A172 (cell line): ENCODE measurements at regions not wholly inside any gene's neighbourhood (a gene's known extent, or its start where the extent isn't known, plus 50 kb on each side); places are given as distances from the start of the nearest gene placed in this dataset.

Experiments
- DNase-seq: peaks from one replicate; pipeline ENCODE4 v3.0.0-alpha.2; 2015; ENCODE audit warnings: low spot score

- DNase-seq: no peak
These were observed 538.0 kb upstream of the PLXNA2 start for GRCh38 chr1:208782186-208782585.

- DNase-seq: no peak
These were observed 541.4 kb upstream of the PLXNA2 start for GRCh38 chr1:208785629-208786028.

- DNase-seq: no peak
These were observed 543.0 kb upstream of the PLXNA2 start for GRCh38 chr1:208787219-208787618.

GRCh38 chr1:208788013-208788540 is 543.9 kb upstream of the PLXNA2 start:
- no peak for DNase-seq

- peak; percentile 32 for DNase-seq
These were observed 547.3 kb upstream of the PLXNA2 start for GRCh38 chr1:208791456-208791855.

- DNase-seq: no peak
These were observed 549.7 kb upstream of the PLXNA2 start for GRCh38 chr1:208793861-208794345.

- DNase-seq: no peak
These were observed 555.0 kb upstream of the PLXNA2 start for GRCh38 chr1:208799186-208799585.

GRCh38 chr1:208803011-208803811 is 559.0 kb upstream of the PLXNA2 start:
- DNase-seq: no peak

- DNase-seq: peak; percentile 74
These were observed 563.4 kb upstream of the PLXNA2 start for GRCh38 chr1:208807446-208808127.

- DNase-seq: no peak
These were observed 564.1 kb upstream of the PLXNA2 start for GRCh38 chr1:208808301-208808700.

- DNase-seq: peak; percentile 14
These were observed 565.7 kb upstream of the PLXNA2 start for GRCh38 chr1:208809876-208810275.

- no peak for DNase-seq
These were observed 574.7 kb upstream of the PLXNA2 start for GRCh38 chr1:208818770-208819445.

GRCh38 chr1:208820580-208821212 is 576.5 kb upstream of the PLXNA2 start:
- no peak for DNase-seq

GRCh38 chr1:208821939-208822338 is 577.8 kb upstream of the PLXNA2 start:
- DNase-seq: no peak

GRCh38 chr1:208825300-208825699 is 581.1 kb upstream of the PLXNA2 start:
- DNase-seq: no peak

- DNase-seq: no peak
These were observed 585.4 kb upstream of the PLXNA2 start for GRCh38 chr1:208829595-208829994.

GRCh38 chr1:208834381-208835096 is 590.4 kb upstream of the PLXNA2 start:
- DNase-seq: no peak

- no peak for DNase-seq
These were observed 590.9 kb upstream of the PLXNA2 start for GRCh38 chr1:208835097-208835463.

- no peak for DNase-seq
These were observed 591.6 kb upstream of the PLXNA2 start for GRCh38 chr1:208835781-208836180.

GRCh38 chr1:208837242-208837641 is 593.1 kb upstream of the PLXNA2 start:
- DNase-seq: no peak

GRCh38 chr1:208841436-208841835 is 597.3 kb upstream of the PLXNA2 start:
- no peak for DNase-seq
